Glutamatergic neuron (in vitro differentiated cells): ENCODE measurements at regions not wholly inside any gene's neighbourhood (a gene's known extent, or its start where the extent isn't known, plus 50 kb on each side); places are given as distances from the start of the nearest gene placed in this dataset.

Experiments used
- DNase-seq: peaks from one replicate; pipeline ENCODE4 v3.0.0; 2022
- H3K27ac Mint-ChIP-seq: one replicate; pipeline ENCODE4 v1.8.0; 2020; ENCODE audit warnings: mild to moderate bottlenecking, mixed read lengths, inconsistent platforms; ENCODE audit not compliant: unreplicated experiment
- H3K27me3 Mint-ChIP-seq: one replicate; pipeline ENCODE4 v1.8.0; 2020; ENCODE audit warnings: mild to moderate bottlenecking, moderate library complexity, mixed read lengths, inconsistent platforms; ENCODE audit not compliant: unreplicated experiment
- H3K36me3 Mint-ChIP-seq: one replicate; pipeline ENCODE4 v1.8.0; 2020; ENCODE audit warnings: mild to moderate bottlenecking, mixed read lengths, inconsistent platforms; ENCODE audit not compliant: unreplicated experiment
- H3K4me1 Mint-ChIP-seq: one replicate; pipeline ENCODE4 v1.8.0; 2020; ENCODE audit warnings: mild to moderate bottlenecking, low read depth, mixed read lengths, inconsistent platforms; ENCODE audit not compliant: unreplicated experiment
- H3K4me3 Mint-ChIP-seq: one replicate; pipeline ENCODE4 v1.8.0; 2020; ENCODE audit warnings: mild to moderate bottlenecking, mixed read lengths, inconsistent platforms; ENCODE audit not compliant: unreplicated experiment
- H3K9me3 Mint-ChIP-seq: one replicate; pipeline ENCODE4 v1.8.0; 2020; ENCODE audit warnings: mild to moderate bottlenecking, moderate library complexity, mixed read lengths, inconsistent platforms; ENCODE audit not compliant: unreplicated experiment
- CTCF ChIP-seq: fragments of 200-600 bp; sonication (generic); IDR thresholded peaks from one replicate; pipeline ENCODE4 v1.5.0; 2021; ENCODE audit not compliant: partially characterized antibody, unreplicated experiment

GRCh38 chr6:3958255-3958654 lies 109.1 kb downstream of the FAM50B start:
- H3K4me3 Mint-ChIP-seq: no peak overlapping the region

GRCh38 chr6:3959385-3959784 lies 110.2 kb downstream of the FAM50B start:
- Mint-ChIP-seq H3K4me3 (no peak overlapping the region), H3K4me1 (no peaks in the 10 kb centered on the region), H3K9me3 (no peaks in the 10 kb centered on the region), H3K27ac (no peak overlapping the region), H3K36me3 (no peaks in the 10 kb centered on the region), H3K27me3 (peaks cover 2% of the 10 kb centered on the region)
- TF ChIP-seq CTCF: no peak
- no peak for DNase-seq

More at GRCh38 chr6:3958255-3958654, 109.1 kb downstream of the FAM50B start:
- H3K27ac Mint-ChIP-seq: no peak overlapping the region
- H3K36me3 Mint-ChIP-seq: no peaks in the 10 kb centered on the region
- H3K4me1 Mint-ChIP-seq: no peaks in the 10 kb centered on the region
- DNase-seq: no peak
- no peaks in the 10 kb centered on the region for H3K9me3 Mint-ChIP-seq
- TF ChIP-seq CTCF: no peak
- H3K27me3 Mint-ChIP-seq: peaks cover 2% of the 10 kb centered on the region

GRCh38 chr6:3960754-3961361 lies 111.7 kb downstream of the FAM50B start:
- DNase-seq: no peak
- no peak overlapping the region for H3K4me3 Mint-ChIP-seq
- H3K27ac Mint-ChIP-seq: no peak overlapping the region
- H3K36me3 Mint-ChIP-seq: no peaks in the 10 kb centered on the region
- TF ChIP-seq CTCF: no peak
- H3K9me3 Mint-ChIP-seq: no peaks in the 10 kb centered on the region
- peaks cover 2% of the 10 kb centered on the region for H3K27me3 Mint-ChIP-seq
- H3K4me1 Mint-ChIP-seq: no peaks in the 10 kb centered on the region

- H3K4me1 Mint-ChIP-seq: no peaks in the 10 kb centered on the region
Observed at GRCh38 chr6:3961581-3962215, 112.5 kb downstream of the FAM50B start.

More at GRCh38 chr6:3961581-3962215, 112.5 kb downstream of the FAM50B start:
- no peak overlapping the region for H3K27ac Mint-ChIP-seq
- H3K4me3 Mint-ChIP-seq: no peak overlapping the region
- no peaks in the 10 kb centered on the region for H3K36me3 Mint-ChIP-seq
- no peak for TF ChIP-seq CTCF
- H3K9me3 Mint-ChIP-seq: no peaks in the 10 kb centered on the region
- DNase-seq: no peak
- H3K27me3 Mint-ChIP-seq: peaks cover 2% of the 10 kb centered on the region
